ENCODE measurements at regions not wholly inside any gene's neighbourhood (a gene's known extent, or its start where the extent isn't known, plus 50 kb on each side); places are given as distances from the start of the nearest gene placed in this dataset.

DNA sequence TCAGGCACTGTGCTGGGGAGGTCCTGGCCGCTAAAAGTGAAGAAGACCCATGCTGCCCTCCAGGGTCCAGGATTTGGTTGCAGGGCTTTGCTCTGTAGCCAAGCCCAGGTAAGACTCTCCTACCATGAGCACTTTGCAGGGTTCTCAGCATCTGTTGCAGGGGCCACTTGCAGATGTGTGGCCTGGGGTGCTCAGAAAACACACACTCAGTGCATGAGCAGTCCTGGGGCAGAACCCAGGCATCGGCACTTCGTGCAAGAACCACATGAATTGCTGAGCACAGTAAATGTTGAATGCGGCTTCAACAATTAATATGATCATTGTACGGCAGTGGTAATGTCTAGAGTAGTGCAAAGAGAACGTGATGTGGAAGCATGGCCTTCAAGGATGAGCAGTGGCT, 98.5 kb upstream of the SMIM21 start:
- no peak for TF ChIP-seq CTCF (IDR thresholded peaks at IDR 0.05; ENCODE audit: insufficient read depth, low read length, poor library complexity, severe bottlenecking)

DNA sequence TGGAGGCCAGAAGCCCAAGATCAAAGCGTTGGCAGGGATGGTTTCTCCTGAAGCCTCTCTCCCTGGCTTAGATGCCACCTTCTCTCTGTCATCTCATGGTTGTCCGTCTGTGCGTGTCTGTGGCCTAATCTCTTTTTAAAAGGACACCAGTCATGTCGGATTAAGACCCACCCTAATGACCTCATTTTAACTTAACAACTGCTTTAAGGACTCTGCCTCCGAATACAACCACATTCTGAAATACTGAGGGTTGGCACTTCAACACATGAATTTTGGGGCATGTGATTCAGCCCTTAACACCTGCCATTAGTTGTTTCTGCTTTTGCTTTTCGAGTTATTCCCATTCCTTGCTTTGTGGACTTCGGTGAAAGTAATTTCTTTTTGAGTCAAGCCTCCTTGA, 97.8 kb upstream of the SMIM21 start:
- Histone ChIP-seq H3K27me3 (replicated peaks; ENCODE audit: control insufficient read depth, insufficient read depth, low read length) (no peaks in the 10 kb centered on the region; the same call in none of the 2 replicates), H3K36me3 (ENCODE audit: control insufficient read depth, insufficient read depth, low read length) (no peaks in the 10 kb centered on the region), H3K4me3 (replicated peaks; ENCODE audit: low read depth, low read length) (no peak overlapping the region)
- no peak for DNase-seq (ENCODE audit: extremely low read depth, insufficient read length)
- TF ChIP-seq CTCF (IDR thresholded peaks at IDR 0.05; ENCODE audit: insufficient read depth, low read length, poor library complexity, severe bottlenecking): no peak

More for the DNA sequence above, 98.5 kb upstream of the SMIM21 start:
- no peak for DNase-seq (ENCODE audit: extremely low read depth, insufficient read length)
- no peak overlapping the region for H3K4me3 ChIP-seq (replicated peaks; ENCODE audit: low read depth, low read length)
- no peaks in the 10 kb centered on the region for H3K36me3 ChIP-seq (ENCODE audit: control insufficient read depth, insufficient read depth, low read length)
- no peaks in the 10 kb centered on the region; the same call in none of the 2 replicates for H3K27me3 ChIP-seq (replicated peaks; ENCODE audit: control insufficient read depth, insufficient read depth, low read length)

DNA sequence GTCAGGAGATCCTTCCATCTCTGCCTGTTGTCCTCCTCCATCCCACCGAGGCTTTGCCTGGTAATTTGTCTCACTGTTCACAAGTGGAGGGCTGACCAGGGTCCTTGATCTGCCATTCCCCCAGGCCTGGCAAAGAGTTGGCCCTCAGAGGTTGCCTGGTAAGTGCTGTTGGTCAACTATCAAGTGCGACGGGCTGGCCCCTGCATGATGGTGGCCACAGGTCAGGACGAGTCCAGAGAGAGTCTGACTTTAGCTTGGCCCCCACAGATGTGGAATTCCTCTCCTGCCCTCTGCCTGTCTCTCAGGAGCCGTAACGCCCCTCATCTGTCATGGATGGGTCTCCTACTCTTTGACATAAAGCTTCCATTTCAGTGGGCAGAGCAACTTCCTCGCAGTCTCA, 97.3 kb upstream of the SMIM21 start:
- Histone ChIP-seq H3K4me3 (replicated peaks; ENCODE audit: low read depth, low read length) (no peak overlapping the region), H3K27me3 (replicated peaks; ENCODE audit: control insufficient read depth, insufficient read depth, low read length) (no peaks in the 10 kb centered on the region; the same call in none of the 2 replicates), H3K36me3 (ENCODE audit: control insufficient read depth, insufficient read depth, low read length) (no peaks in the 10 kb centered on the region)
- TF ChIP-seq CTCF (IDR thresholded peaks at IDR 0.05; ENCODE audit: insufficient read depth, low read length, poor library complexity, severe bottlenecking): no peak
- no peak for DNase-seq (ENCODE audit: extremely low read depth, insufficient read length)

DNA sequence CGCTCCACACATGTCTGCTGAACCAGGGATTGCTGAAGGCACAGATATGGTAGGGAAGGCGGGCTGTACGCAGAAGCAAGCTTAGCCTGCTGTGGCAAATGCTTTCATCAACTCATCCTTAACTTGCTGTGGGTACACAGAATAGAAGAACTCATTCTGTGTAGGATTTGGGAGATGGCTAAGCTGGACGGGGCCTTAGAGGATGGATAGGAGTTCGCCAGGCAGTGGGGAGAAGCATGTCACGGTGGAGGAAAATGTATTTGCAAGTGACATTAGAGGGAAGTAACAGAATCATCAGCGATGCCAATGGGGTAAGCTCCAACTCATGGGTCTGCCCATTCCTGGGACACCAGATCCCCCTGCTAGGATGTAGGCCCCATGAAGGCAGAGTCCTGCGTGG, 96.7 kb upstream of the SMIM21 start:
- Histone ChIP-seq H3K4me3 (replicated peaks; ENCODE audit: low read depth, low read length) (no peak overlapping the region), H3K36me3 (ENCODE audit: control insufficient read depth, insufficient read depth, low read length) (no peaks in the 10 kb centered on the region), H3K27me3 (replicated peaks; ENCODE audit: control insufficient read depth, insufficient read depth, low read length) (no peaks in the 10 kb centered on the region; the same call in none of the 2 replicates)
- TF ChIP-seq CTCF (IDR thresholded peaks at IDR 0.05; ENCODE audit: insufficient read depth, low read length, poor library complexity, severe bottlenecking): no peak
- no peak for DNase-seq (ENCODE audit: extremely low read depth, insufficient read length)

DNA sequence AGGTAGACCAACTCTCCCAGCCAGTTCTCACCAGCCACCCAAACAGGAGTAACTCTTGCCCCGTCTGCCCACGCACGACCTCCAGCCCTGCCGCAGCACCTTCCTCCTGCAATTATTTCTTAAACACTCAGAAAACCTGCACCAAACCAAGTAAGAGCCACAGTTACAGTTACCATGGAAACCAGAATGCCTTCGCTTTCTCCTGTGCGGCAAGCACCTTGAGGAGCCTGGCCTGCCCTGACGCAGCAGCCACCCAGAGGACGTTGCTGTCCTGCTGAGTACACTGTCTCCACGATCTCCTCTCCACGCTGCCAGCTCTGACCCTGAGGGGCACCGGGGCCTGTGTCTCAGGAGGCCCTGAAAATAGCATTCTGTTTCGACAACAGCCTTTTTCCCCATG, 94.3 kb upstream of the SMIM21 start:
- no peak for TF ChIP-seq CTCF (IDR thresholded peaks at IDR 0.05; ENCODE audit: insufficient read depth, low read length, poor library complexity, severe bottlenecking)
- DNase-seq (ENCODE audit: extremely low read depth, insufficient read length): no peak
- Histone ChIP-seq H3K27me3 (replicated peaks; ENCODE audit: control insufficient read depth, insufficient read depth, low read length) (no peaks in the 10 kb centered on the region; the same call in none of the 2 replicates), H3K4me3 (replicated peaks; ENCODE audit: low read depth, low read length) (no peak overlapping the region), H3K36me3 (ENCODE audit: control insufficient read depth, insufficient read depth, low read length) (no peaks in the 10 kb centered on the region)

DNA sequence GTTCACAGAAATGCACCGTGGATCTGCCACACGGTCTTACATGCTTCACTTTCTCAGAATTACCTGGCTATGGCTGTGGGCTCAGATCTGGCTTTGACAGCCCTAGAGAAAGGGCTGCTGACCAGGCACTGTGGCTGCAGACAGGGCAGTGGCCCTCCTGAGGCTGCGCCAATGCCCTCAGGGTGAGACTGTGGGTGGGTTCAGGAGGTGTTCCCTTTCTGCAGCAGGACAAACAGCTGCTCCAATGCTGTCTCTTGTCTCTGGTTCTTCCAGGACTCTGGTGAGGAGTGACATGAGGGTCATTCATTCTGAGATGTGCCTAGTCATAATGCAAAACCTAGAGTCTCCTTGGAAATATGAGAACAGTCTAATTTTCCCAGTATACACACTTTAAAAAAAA, 90.5 kb upstream of the SMIM21 start:
- no peak for TF ChIP-seq CTCF (IDR thresholded peaks at IDR 0.05; ENCODE audit: insufficient read depth, low read length, poor library complexity, severe bottlenecking)

More for the DNA sequence above, 90.5 kb upstream of the SMIM21 start:
- Histone ChIP-seq H3K27me3 (replicated peaks; ENCODE audit: control insufficient read depth, insufficient read depth, low read length) (no peaks in the 10 kb centered on the region; the same call in 1 of the 2 replicates), H3K4me3 (replicated peaks; ENCODE audit: low read depth, low read length) (no peak overlapping the region), H3K36me3 (ENCODE audit: control insufficient read depth, insufficient read depth, low read length) (no peaks in the 10 kb centered on the region)
- DNase-seq (ENCODE audit: extremely low read depth, insufficient read length): no peak
